ENCODE measurements at regions not wholly inside any gene's neighbourhood (a gene's known extent, or its start where the extent isn't known, plus 50 kb on each side); places are given as distances from the start of the nearest gene placed in this dataset.

DNA sequence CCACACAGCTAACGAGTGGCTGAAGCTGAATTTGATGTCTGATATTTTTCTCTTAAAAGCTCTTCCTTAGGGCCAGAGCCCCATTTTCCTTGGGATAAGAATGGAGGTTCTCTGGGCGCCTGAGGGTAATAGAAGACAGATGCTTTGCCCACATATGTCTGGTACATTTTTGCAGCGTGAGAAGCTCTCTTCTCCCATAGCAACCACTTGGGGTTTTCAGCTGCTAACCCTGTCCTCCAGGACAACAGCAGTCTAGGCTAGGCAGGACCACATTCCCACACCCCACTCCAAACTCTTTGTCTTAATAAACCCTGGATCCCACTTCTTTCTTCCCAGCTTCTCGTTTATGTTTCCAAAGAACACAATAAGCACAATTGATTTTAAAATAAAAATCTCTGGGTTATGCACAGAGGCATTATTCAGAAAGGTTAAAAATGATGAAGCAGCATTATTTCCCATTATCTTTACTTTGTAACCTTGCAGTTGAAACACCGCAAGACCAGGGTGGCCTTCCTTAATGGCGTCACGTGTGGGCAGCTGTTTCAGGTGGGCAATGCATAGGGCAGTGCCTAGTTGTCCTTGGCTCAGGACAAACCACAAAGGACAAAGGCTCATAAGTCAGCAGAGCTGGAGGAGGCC lies 56.5 kb upstream of the NTRK3 start:
- no peak for DNase-seq

DNA sequence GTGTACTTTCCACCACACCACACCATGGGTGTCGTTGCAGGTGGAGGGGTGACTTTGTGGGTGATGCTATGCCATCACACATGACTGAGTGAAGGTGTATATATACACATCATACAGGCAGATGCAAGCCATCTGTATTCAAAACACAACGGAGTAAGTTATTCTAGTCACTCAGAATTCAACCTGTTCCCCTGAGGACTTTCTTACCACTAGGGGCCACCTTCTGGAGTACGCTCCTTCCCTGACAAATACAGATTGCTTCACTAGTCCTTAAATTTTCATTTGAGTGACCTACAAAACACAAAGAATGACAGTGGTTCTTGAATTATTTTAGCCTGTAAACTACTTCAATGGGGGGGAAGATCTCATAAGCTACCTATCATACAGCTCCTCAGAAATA lies 52.8 kb upstream of the NTRK3 start:
- no peak for DNase-seq

DNA sequence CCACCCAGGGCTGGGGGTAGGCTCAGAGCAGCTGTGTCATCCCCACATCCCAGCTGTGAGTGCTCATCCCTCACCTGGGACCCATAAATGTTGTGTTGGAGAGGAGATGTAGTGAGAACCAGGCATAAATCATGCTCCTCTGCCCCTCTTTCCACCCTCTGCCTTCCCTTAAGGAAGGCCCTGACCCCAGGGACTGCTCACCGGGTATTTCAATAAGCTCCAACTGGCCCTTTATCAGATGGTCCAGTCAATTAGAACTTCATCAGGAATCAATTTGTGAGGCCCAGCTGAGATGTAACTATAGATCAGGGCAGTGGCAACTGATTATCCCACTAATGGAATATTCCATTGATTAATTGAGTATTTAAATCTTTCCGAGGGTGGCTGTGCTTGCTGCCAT lies 50.8 kb upstream of the NTRK3 start:
- DNase-seq = no peak
